ENCODE measurements at regions not wholly inside any gene's neighbourhood (a gene's known extent, or its start where the extent isn't known, plus 50 kb on each side); places are given as distances from the start of the nearest gene placed in this dataset.
"Not testable (repeated sequence)": the region's sequence is repeated elsewhere in the genome, so short reads cannot be mapped to it uniquely, and the experiment has no call there.

GRCh38 chr6:121627761-121628160 is 192.3 kb downstream of the GJA1 start:
- DNase-seq (ENCODE audit: insufficient read length): no peak
- TF ChIP-seq TAF1 (IDR thresholded peaks at IDR 0.05; ENCODE audit: borderline replicate concordance, low read depth, low read length) (no peak), POLR2A (IDR thresholded peaks at IDR 0.05; ENCODE audit: low read depth, low read length) (no peak), POLR2AphosphoS5 (IDR thresholded peaks at IDR 0.05; ENCODE audit: low read depth, low read length) (no peak)

GRCh38 chr6:121630716-121631115 is 195.3 kb downstream of the GJA1 start:
- no peak for DNase-seq (ENCODE audit: insufficient read length)
- no peak for TF ChIP-seq TAF1 (IDR thresholded peaks at IDR 0.05; ENCODE audit: borderline replicate concordance, low read depth, low read length)
- no peak for TF ChIP-seq POLR2A (IDR thresholded peaks at IDR 0.05; ENCODE audit: low read depth, low read length)
- no peak for FAIRE-seq

More at GRCh38 chr6:121627761-121628160, 192.3 kb downstream of the GJA1 start:
- no peak for FAIRE-seq

- FAIRE-seq: not testable (repeated sequence)
Observed at GRCh38 chr6:121631752-121632151, 196.3 kb downstream of the GJA1 start.

DNA sequence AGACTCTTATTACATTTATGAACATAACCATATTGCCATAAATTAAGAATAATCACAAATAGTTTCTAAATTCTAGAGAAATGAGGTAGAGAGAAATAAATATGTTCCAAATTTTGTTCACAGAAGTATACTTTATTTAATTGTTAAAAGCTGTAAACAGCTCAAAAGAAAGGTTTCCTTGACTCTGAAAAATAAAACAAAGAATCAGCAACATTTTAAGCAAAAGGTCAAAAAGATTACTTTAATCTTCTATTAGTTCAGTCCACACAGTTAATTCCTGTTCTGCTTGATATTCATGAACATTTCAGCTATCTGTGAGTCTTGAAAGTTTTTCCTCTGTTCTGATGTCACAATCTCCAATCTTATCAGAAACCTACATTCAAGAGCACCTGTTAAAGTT is 197.9 kb downstream of the GJA1 start:
- FAIRE-seq: no peak
- TF ChIP-seq TAF1 (IDR thresholded peaks at IDR 0.05; ENCODE audit: borderline replicate concordance, low read depth, low read length) (no peak), POLR2A (IDR thresholded peaks at IDR 0.05; ENCODE audit: low read depth, low read length) (no peak), POLR2AphosphoS5 (IDR thresholded peaks at IDR 0.05; ENCODE audit: low read depth, low read length) (no peak)

More at GRCh38 chr6:121631752-121632151, 196.3 kb downstream of the GJA1 start:
- DNase-seq (ENCODE audit: insufficient read length): not testable (repeated sequence)

GRCh38 chr6:121634586-121634985 is 199.1 kb downstream of the GJA1 start:
- not testable (repeated sequence) for DNase-seq (ENCODE audit: insufficient read length); FAIRE-seq

More for the DNA sequence above, 197.9 kb downstream of the GJA1 start:
- no peak for DNase-seq (ENCODE audit: insufficient read length)

- FAIRE-seq: no peak
- DNase-seq (ENCODE audit: insufficient read length): no peak
Observed at GRCh38 chr6:121635355-121635754, 199.9 kb downstream of the GJA1 start.

GRCh38 chr6:121636217-121636616 is 200.8 kb downstream of the GJA1 start:
- FAIRE-seq; DNase-seq (ENCODE audit: insufficient read length): not testable (repeated sequence)

More at GRCh38 chr6:121635355-121635754, 199.9 kb downstream of the GJA1 start:
- no peak for TF ChIP-seq POLR2AphosphoS5 (IDR thresholded peaks at IDR 0.05; ENCODE audit: low read depth, low read length)
- no peak for TF ChIP-seq TAF1 (IDR thresholded peaks at IDR 0.05; ENCODE audit: borderline replicate concordance, low read depth, low read length)
- no peak for TF ChIP-seq POLR2A (IDR thresholded peaks at IDR 0.05; ENCODE audit: low read depth, low read length)

GRCh38 chr6:121639021-121639420 is 203.6 kb downstream of the GJA1 start:
- FAIRE-seq (no peak), DNase-seq (ENCODE audit: insufficient read length) (no peak)
- no peak for TF ChIP-seq POLR2AphosphoS5 (IDR thresholded peaks at IDR 0.05; ENCODE audit: low read depth, low read length)
- TF ChIP-seq TAF1 (IDR thresholded peaks at IDR 0.05; ENCODE audit: borderline replicate concordance, low read depth, low read length): no peak
- no peak for TF ChIP-seq POLR2A (IDR thresholded peaks at IDR 0.05; ENCODE audit: low read depth, low read length)

- no peak for FAIRE-seq
- no peak for TF ChIP-seq POLR2A (IDR thresholded peaks at IDR 0.05; ENCODE audit: low read depth, low read length)
- no peak for TF ChIP-seq TAF1 (IDR thresholded peaks at IDR 0.05; ENCODE audit: borderline replicate concordance, low read depth, low read length)
- TF ChIP-seq POLR2AphosphoS5 (IDR thresholded peaks at IDR 0.05; ENCODE audit: low read depth, low read length): no peak
- DNase-seq (ENCODE audit: insufficient read length): no peak
Observed at GRCh38 chr6:121641158-121641557, 205.7 kb downstream of the GJA1 start.

GRCh38 chr6:121645100-121645745 is 209.8 kb downstream of the GJA1 start:
- no peak for TF ChIP-seq POLR2AphosphoS5 (IDR thresholded peaks at IDR 0.05; ENCODE audit: low read depth, low read length)
- no peak for TF ChIP-seq POLR2A (IDR thresholded peaks at IDR 0.05; ENCODE audit: low read depth, low read length)
- no peak for TF ChIP-seq TAF1 (IDR thresholded peaks at IDR 0.05; ENCODE audit: borderline replicate concordance, low read depth, low read length)
- FAIRE-seq (no peak), DNase-seq (ENCODE audit: insufficient read length) (no peak)

DNA sequence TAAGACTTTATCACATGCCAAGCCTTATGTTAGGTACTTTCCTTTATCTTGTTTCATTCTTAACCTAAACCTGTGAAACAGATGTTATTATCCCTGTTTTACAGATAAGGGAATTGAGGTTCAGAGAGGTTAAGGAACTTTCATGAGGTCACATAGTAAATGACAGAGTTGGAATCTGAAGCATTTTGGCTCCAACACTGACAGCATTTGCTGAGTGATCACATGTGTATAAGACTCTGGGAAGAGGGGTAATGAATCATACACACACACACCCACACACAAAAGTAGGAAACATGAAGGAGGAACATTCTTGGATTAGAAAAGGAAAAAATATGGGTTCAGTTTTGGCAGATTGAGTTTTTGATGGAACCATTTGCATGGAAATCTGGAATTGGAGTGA is 212.5 kb downstream of the GJA1 start:
- TF ChIP-seq POLR2AphosphoS5 (IDR thresholded peaks at IDR 0.05; ENCODE audit: low read depth, low read length) (no peak), TAF1 (IDR thresholded peaks at IDR 0.05; ENCODE audit: borderline replicate concordance, low read depth, low read length) (no peak), POLR2A (IDR thresholded peaks at IDR 0.05; ENCODE audit: low read depth, low read length) (no peak)
- DNase-seq (ENCODE audit: insufficient read length) (no peak), FAIRE-seq (no peak)

DNA sequence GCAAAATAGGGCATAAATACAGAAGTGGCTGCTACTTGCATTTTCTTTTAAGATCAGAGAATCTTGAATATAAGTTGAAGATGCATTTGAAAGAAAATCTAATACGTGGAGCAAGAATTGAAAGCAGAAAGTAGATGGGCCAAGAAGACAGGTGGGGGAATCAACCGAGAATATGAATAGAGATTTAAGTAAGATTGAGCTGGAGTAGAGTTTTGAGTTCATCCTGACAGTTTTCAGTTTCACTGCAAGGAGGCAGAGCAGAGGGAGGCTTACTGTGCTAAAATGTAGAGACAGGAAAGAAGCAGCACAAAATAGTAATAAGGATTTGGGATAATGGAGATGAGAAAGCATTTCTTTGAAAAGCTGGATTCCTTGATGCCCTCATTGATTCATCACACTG is 214.5 kb downstream of the GJA1 start:
- TF ChIP-seq TAF1 (IDR thresholded peaks at IDR 0.05; ENCODE audit: borderline replicate concordance, low read depth, low read length) (no peak), POLR2A (IDR thresholded peaks at IDR 0.05; ENCODE audit: low read depth, low read length) (no peak), POLR2AphosphoS5 (IDR thresholded peaks at IDR 0.05; ENCODE audit: low read depth, low read length) (no peak)
- no peak for DNase-seq (ENCODE audit: insufficient read length)
- FAIRE-seq: no peak

GRCh38 chr6:121651420-121651819 is 216.0 kb downstream of the GJA1 start:
- no peak for FAIRE-seq
- TF ChIP-seq TAF1 (IDR thresholded peaks at IDR 0.05; ENCODE audit: borderline replicate concordance, low read depth, low read length): no peak
- no peak for TF ChIP-seq POLR2AphosphoS5 (IDR thresholded peaks at IDR 0.05; ENCODE audit: low read depth, low read length)
- no peak for TF ChIP-seq POLR2A (IDR thresholded peaks at IDR 0.05; ENCODE audit: low read depth, low read length)
- no peak for DNase-seq (ENCODE audit: insufficient read length)
